GM21447 (cell line): ENCODE measurements at regions not wholly inside any gene's neighbourhood (a gene's known extent, or its start where the extent isn't known, plus 50 kb on each side); places are given as distances from the start of the nearest gene placed in this dataset.
A peak's percentile ranks its signal among the peaks of the same experiment; 100 is the strongest.

ENCODE experiments used
- ATAC-seq: cut with Tn5 transposase; IDR thresholded peaks from one replicate; pipeline ENCODE4 v1.9.1; 2021; ENCODE audit not compliant: unreplicated experiment

GRCh38 chr14:22478670-22479069, 110.4 kb downstream of the DAD1 start:
- no peak for ATAC-seq

DNA sequence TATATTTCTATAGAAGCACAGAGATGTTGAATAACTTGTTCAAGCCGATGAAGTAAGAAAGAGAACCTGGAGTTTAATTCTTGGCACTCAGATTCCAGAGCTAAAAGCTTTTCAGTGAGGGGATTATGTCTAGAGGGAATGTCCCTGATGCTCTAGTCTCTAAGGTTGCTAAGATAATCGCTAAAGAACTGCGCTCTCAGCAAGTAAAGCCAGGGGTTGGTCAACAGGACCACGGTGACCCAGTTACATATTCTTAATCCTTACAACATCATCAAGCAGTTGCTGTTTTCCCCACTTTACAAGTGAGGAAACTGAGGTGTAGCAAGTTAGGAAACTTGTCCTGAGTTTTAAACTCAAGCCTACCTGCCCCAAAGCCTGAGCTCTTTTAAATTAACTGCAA, 110.8 kb downstream of the DAD1 start:
- no peak for ATAC-seq

DNA sequence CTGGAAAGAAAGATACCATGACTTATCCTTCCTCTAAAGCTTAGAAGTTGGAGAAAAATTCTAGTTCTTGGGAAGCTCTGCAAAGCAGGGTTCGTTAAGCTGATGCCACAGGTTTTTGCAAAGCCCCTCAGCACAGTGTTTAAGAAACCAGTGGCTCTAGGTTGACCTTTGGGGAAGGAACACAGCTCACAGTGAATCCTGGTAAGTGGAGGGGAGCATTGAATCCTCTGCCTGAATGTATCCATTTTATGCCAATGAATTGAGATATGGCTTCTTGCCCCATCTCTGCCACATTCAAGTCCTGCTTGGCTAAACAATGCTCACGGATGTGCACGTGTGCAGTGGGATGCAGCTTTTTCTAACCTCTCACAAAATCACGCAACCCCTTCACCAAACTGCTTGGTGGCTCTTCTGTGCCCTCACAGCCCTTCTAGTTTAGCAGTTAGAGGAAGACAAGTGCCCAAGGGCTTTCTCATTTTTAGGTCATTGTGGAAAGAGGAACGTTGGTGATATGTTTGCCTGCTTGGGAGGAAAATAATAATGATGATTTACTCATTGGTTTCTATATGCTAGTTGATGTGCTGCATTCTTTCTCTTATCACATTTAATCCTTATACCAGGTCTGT, 111.3 kb downstream of the DAD1 start:
- no peak for ATAC-seq

- ATAC-seq, result no peak
Measured at GRCh38 chr14:22476887-22477286, 112.1 kb downstream of the DAD1 start.

DNA sequence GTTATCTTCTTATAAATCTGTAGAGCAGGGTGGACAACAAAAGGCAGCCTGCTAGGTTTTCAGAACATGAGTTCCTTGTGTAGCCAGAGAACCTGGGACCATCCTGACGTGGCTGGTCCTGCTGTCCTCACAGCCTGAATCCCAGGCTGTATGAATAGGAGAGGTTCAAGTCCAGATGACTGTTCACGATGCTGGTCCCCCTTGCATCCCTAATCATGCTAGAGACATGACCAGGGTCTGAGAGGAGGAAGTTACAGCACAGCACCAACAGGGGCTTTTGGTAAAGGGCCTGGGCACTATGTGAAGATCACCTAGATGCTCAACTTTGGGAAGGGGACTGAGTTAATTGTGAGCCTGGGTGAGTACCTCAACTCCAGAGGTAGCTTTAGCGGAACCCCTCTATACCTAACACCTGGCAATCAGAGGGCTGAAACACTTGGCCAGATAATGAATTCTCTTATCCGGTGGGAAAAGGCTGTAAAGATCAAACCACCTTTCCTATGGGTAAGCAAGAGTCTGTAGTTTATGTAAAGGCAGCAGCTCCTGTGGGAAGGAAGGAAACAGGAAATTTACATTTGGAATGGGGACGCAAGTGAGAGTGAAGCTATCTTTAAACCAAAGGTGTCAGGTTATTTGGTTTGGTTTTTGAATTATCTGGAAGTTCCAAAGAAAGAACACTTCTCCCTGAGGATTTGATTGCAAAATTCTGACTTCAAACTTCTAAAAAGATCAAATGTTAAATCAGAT, 112.8 kb downstream of the DAD1 start:
- ATAC-seq, result no peak

GRCh38 chr14:22475381-22475780, 113.6 kb downstream of the DAD1 start:
- no peak for ATAC-seq

GRCh38 chr14:22474730-22475351, 114.2 kb downstream of the DAD1 start:
- no peak for ATAC-seq

- no peak for ATAC-seq
Measured at GRCh38 chr14:22472935-22473854, 115.8 kb downstream of the DAD1 start.

DNA sequence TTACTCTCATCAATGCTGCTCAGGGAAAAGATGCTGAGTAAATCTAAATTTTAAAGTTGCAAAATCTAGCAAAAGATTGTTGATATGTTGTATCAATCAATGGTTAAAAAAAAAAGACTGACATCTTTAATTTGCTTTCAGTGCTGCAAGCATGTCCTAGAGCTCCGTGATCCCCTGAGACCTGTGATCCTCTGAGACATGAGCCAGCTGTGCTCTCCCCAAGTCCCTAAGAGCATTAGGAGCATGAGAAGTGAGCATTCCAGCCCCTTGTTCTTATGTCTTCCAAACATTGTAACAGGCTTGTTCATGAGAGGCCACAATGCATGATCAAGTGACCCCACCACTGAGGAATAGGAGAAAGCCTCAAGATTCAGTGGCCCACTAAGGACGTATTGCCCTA, 116.6 kb downstream of the DAD1 start:
- ATAC-seq, result no peak

- no peak for ATAC-seq
Measured at GRCh38 chr14:22471545-22472121, 117.4 kb downstream of the DAD1 start.

GRCh38 chr14:22469538-22470303, 119.3 kb downstream of the DAD1 start:
- ATAC-seq, result no peak

DNA sequence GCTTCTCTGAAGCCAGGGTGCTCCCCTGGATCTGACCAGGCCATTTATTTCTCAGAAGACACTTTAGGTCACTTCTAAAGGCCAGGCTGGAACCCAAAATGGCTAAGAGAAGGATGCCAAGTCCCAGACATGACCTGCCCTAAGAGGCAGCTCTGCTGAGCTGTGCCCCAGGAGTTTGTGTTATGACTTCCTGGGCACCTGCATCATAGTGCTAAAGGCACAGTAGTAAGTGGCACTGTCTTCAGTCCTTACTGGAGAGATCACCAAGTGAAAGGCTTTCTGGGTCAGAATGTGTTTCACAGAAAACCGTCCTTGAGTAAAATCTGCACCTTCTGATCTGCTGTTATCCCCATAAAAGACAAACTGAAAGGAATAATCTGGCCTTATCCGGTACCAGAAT, 120.2 kb downstream of the DAD1 start:
- no peak for ATAC-seq

- no peak for ATAC-seq
Measured at GRCh38 chr14:22466491-22466890, 122.5 kb downstream of the DAD1 start.

DNA sequence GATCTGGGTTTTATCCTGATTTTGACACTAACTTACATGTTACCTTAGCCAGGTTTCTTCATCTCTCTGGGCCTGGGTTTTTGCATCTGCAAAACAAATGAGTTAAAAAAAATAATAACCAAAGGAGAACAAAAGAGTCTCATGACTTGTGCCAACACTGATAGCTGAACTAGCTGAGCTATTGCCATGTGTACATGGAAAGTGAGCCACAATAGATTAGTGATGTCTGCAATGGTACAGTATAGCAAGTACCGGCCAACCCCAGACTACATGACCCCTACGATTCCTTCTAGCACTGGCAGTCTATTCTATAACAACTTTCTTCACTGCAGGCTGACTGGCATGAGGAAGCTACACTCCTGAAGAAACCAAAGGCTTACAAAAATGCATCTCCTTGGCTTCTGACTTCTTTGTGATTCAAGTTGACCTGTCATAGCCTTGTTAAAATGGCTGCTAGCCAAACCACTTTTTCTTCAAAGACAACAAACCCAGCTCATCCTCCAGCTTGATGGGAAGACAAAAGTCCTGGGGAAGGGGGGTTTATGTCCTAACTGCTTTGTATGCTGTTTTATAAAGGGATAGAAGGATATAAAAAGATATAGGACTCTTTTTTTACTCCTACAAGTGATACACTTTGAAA, 123.7 kb downstream of the DAD1 start:
- peak; percentile 9 for ATAC-seq

GRCh38 chr14:22464422-22465142, 124.4 kb downstream of the DAD1 start:
- ATAC-seq, result peak; percentile 63

GRCh38 chr14:22463763-22464173, 125.3 kb downstream of the DAD1 start:
- no peak for ATAC-seq

GRCh38 chr14:22462923-22463322, 126.1 kb downstream of the DAD1 start:
- ATAC-seq, result no peak

- ATAC-seq, result no peak
Measured at GRCh38 chr14:22460461-22461195, 128.4 kb downstream of the DAD1 start.
